Upper lobe of left lung (tissue), 6 donors: ENCODE measurements at regions not wholly inside any gene's neighbourhood (a gene's known extent, or its start where the extent isn't known, plus 50 kb on each side); places are given as distances from the start of the nearest gene placed in this dataset.
A peak's percentile ranks its signal among the peaks of the same experiment; 100 is the strongest.

Experiments
- ATAC-seq, 2 donors: fragments of 200-7000 bp; cut with Tn5 transposase; one replicate each; pipeline ENCODE4 v1.9.1; 2022; ENCODE audit warnings: mild to moderate bottlenecking in 2 of 2, moderate library complexity in 2 of 2; ENCODE audit not compliant: low FRiP score in 2 of 2
- DNase-seq, 2 donors: peaks; one replicate each; pipeline ENCODE4 v3.0.0-alpha.2; 2019 to 2020
- H3K27ac ChIP-seq, 4 donors: fragments of 200-600 bp; sonication (generic); one replicate each; pipeline ENCODE4 v1.5.1; 2016 to 2019
- H3K27me3 ChIP-seq, 4 donors: fragments of 200-600 bp; sonication (generic); one replicate each; pipeline ENCODE4 v1.5.1; 2017 to 2019
- H3K36me3 ChIP-seq, 4 donors: fragments of 200-600 bp; sonication (generic); one replicate each; pipeline ENCODE4 v1.5.1; 2016 to 2019
- H3K4me1 ChIP-seq, 4 donors: fragments of 200-600 bp; sonication (generic); one replicate each; pipeline ENCODE4 v1.5.1; 2018 to 2019
- H3K4me3 ChIP-seq, 4 donors: fragments of 200-600 bp; sonication (generic); one replicate each; pipeline ENCODE4 v1.5.1; 2017 to 2019; ENCODE audit warnings: mild to moderate bottlenecking in 2 of 4, moderate library complexity in 1 of 4
- H3K9me3 ChIP-seq, 4 donors: fragments of 200-600 bp; sonication (generic); one replicate each; pipeline ENCODE4 v1.5.1; 2018 to 2019
- CTCF ChIP-seq, 6 experiments: fragments of 450-650 bp in 4 of 6; fragments of 200-600 bp in 2 of 6; sonication (generic) in 2 of 6; IDR thresholded peaks; one replicate each; pipeline ENCODE4 v1.5.1; 2016 to 2019; ENCODE audit warnings: antibody characterized with exemption in 6 of 6
- EP300 ChIP-seq, 4 donors: sonication (generic); formaldehyde crosslinking; IDR thresholded peaks; one replicate each; pipeline ENCODE4 v1.5.1; 2017; ENCODE audit warnings: antibody characterized with exemption in 4 of 4, control low read depth in 2 of 4
- POLR2A ChIP-seq, 4 donors: fragments of 450-650 bp; IDR thresholded peaks; one replicate each; pipeline ENCODE4 v1.5.1; 2016 to 2017; ENCODE audit warnings: antibody characterized with exemption in 4 of 4, mild to moderate bottlenecking in 2 of 4
- POLR2AphosphoS5 ChIP-seq, 2 donors: sonication (generic); formaldehyde crosslinking; IDR thresholded peaks; one replicate each; pipeline ENCODE4 v1.5.1; 2017; ENCODE audit warnings: antibody characterized with exemption in 2 of 2
- WGBS, 2 donors: methylation state at CpG; one replicate each; pipeline ENCODE4 v1.1.5; 2017 to 2018; 5-methylcytosine and 5-hydroxymethylcytosine counted together
- donor health status: DM: no; HTN: no; CAD: no; lungs with moderate emphysema.
- donor health status: DM: no; HTN: yes; CAD: no; lungs with severe emphysema.

- ATAC-seq (no peak), DNase-seq (no peak)
- Histone ChIP-seq H3K9me3 (peaks cover 0 to 10% (median 7%) of the 10 kb centered on the region in 4 donors), H3K27ac (no peak overlapping the region), H3K4me3 (no peak overlapping the region), H3K27me3 (no peaks in the 10 kb centered on the region), H3K4me1 (no peaks in the 10 kb centered on the region), H3K36me3 (no peaks in the 10 kb centered on the region)
- TF ChIP-seq POLR2AphosphoS5 (IDR thresholded peaks at IDR 0.05) (no peak), EP300 (IDR thresholded peaks at IDR 0.05) (no peak), CTCF (IDR thresholded peaks at IDR 0.05) (no peak), POLR2A (IDR thresholded peaks at IDR 0.05) (no peak)
- 77 to 81% methylated on average over 4 of the region's 4 CpGs for WGBS, 2 donors
Measured at GRCh38 chr1:181174861-181175260, 86.4 kb downstream of the IER5 start.

DNA sequence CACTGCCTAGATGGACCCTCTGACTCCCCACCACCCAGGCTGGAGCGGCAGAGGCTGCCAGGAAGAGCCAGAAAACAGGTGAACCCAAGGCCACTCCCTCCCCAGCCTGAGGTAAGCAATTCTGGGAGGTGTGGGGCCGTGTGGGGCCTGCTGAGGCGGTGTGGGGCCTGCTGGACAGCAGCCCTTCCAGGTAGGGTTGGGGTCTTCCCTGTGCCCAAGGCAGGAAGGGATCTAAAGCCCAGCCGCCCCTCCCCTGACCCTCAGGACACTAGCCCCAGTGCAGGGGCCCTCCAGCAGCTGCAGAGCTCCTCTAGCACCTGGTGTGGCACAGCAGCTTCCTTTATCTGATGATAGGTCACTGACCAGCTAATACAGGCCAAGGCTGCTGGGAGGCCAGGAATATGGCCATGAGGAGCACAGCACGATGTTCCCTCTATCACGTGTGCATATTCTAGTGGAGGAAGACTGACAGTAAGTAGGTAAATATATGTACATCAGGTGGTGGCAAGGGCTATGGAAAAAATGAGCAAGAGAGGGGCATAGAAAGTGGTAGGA lies 86.9 kb downstream of the IER5 start:
- DNase-seq = peak in 1 of 2 donors; percentile 48
- WGBS, 2 donors = 77 to 85% methylated on average over 3 to 6 of the region's 6 CpGs

GRCh38 chr1:181175955-181176354 lies 87.5 kb downstream of the IER5 start:
- no peak for TF ChIP-seq POLR2A (IDR thresholded peaks at IDR 0.05)
- no peak for TF ChIP-seq POLR2AphosphoS5 (IDR thresholded peaks at IDR 0.05)
- TF ChIP-seq CTCF (IDR thresholded peaks at IDR 0.05) = no peak
- TF ChIP-seq EP300 (IDR thresholded peaks at IDR 0.05) = no peak
- 87 to 92% methylated on average over 5 of the region's 5 CpGs for WGBS, 2 donors

More for the DNA sequence above, 86.9 kb downstream of the IER5 start:
- Histone ChIP-seq H3K27ac (no peak overlapping the region), H3K4me1 (no peaks in the 10 kb centered on the region), H3K27me3 (no peaks in the 10 kb centered on the region), H3K4me3 (no peak overlapping the region), H3K36me3 (no peaks in the 10 kb centered on the region), H3K9me3 (peaks cover 0 to 10% (median 7%) of the 10 kb centered on the region in 4 donors)
- no peak for ATAC-seq
- TF ChIP-seq EP300 (IDR thresholded peaks at IDR 0.05) (no peak), CTCF (IDR thresholded peaks at IDR 0.05) (no peak), POLR2A (IDR thresholded peaks at IDR 0.05) (no peak), POLR2AphosphoS5 (IDR thresholded peaks at IDR 0.05) (no peak)

GRCh38 chr1:181178241-181178879 lies 89.9 kb downstream of the IER5 start:
- H3K4me1 ChIP-seq = no peaks in the 10 kb centered on the region
- DNase-seq (no peak), ATAC-seq (no peak)
- H3K36me3 ChIP-seq = no peaks in the 10 kb centered on the region
- H3K27me3 ChIP-seq = no peaks in the 10 kb centered on the region
- no peak overlapping the region for H3K27ac ChIP-seq
- H3K4me3 ChIP-seq = no peak overlapping the region
- peaks cover 0 to 2% (median under 1%) of the 10 kb centered on the region in 4 donors for H3K9me3 ChIP-seq
- 55 to 70% methylated on average over 9 of the region's 9 CpGs for WGBS, 2 donors
- TF ChIP-seq CTCF (IDR thresholded peaks at IDR 0.05) (no peak), POLR2AphosphoS5 (IDR thresholded peaks at IDR 0.05) (no peak), POLR2A (IDR thresholded peaks at IDR 0.05) (no peak), EP300 (IDR thresholded peaks at IDR 0.05) (no peak)

More at GRCh38 chr1:181175955-181176354, 87.5 kb downstream of the IER5 start:
- no peaks in the 10 kb centered on the region for H3K27me3 ChIP-seq
- H3K9me3 ChIP-seq = peaks cover 0 to 10% (median 7%) of the 10 kb centered on the region in 4 donors
- no peak overlapping the region for H3K4me3 ChIP-seq
- H3K27ac ChIP-seq = no peak overlapping the region
- H3K36me3 ChIP-seq = no peaks in the 10 kb centered on the region
- no peak for ATAC-seq
- no peak for DNase-seq
- no peaks in the 10 kb centered on the region for H3K4me1 ChIP-seq
